Stimulated activated CD8-positive, alpha-beta memory T cell treated with anti-CD3 and anti-CD28 coated beads, Interleukin-12 subunit alpha, Interleukin-12 subunit beta, amount 100 ng/mL, for 1 hour (primary cell): ENCODE measurements at regions not wholly inside any gene's neighbourhood (a gene's known extent, or its start where the extent isn't known, plus 50 kb on each side); places are given as distances from the start of the nearest gene placed in this dataset.
"Not testable (repeated sequence)": the region's sequence is repeated elsewhere in the genome, so short reads cannot be mapped to it uniquely, and the experiment has no call there.

Experiments
- DNase-seq: peaks from one replicate; pipeline ENCODE4 v3.0.0-alpha.2; 2020; ENCODE audit warnings: low read depth

GRCh38 chrX:106220177-106220576, 52.1 kb downstream of the PWWP3B start:
- no peak for DNase-seq

GRCh38 chrX:106243376-106243775, 75.3 kb downstream of the PWWP3B start:
- DNase-seq = no peak

GRCh38 chrX:106246511-106246910, 78.4 kb downstream of the PWWP3B start:
- no peak for DNase-seq

- DNase-seq = no peak
Measured at GRCh38 chrX:106247162-106247561, 79.1 kb downstream of the PWWP3B start.

GRCh38 chrX:106249706-106250379, 81.7 kb downstream of the PWWP3B start:
- no peak for DNase-seq

- no peak for DNase-seq
Measured at GRCh38 chrX:106263817-106264216, 95.7 kb downstream of the PWWP3B start.

GRCh38 chrX:106273947-106274587, 106.0 kb downstream of the PWWP3B start:
- not testable (repeated sequence) for DNase-seq

GRCh38 chrX:106275172-106275571, 107.1 kb downstream of the PWWP3B start:
- DNase-seq = not testable (repeated sequence)

GRCh38 chrX:106278951-106279350, 110.8 kb downstream of the PWWP3B start:
- no peak for DNase-seq

GRCh38 chrX:106281383-106281782, 113.3 kb downstream of the PWWP3B start:
- no peak for DNase-seq

- DNase-seq = no peak
Measured at GRCh38 chrX:106283841-106284240, 115.7 kb downstream of the PWWP3B start.

GRCh38 chrX:106284431-106285025, 116.4 kb downstream of the PWWP3B start:
- no peak for DNase-seq

- no peak for DNase-seq
Measured at GRCh38 chrX:106286053-106286650, 118.0 kb downstream of the PWWP3B start.

- not testable (repeated sequence) for DNase-seq
Measured at GRCh38 chrX:106290778-106291177, 122.7 kb downstream of the PWWP3B start.

GRCh38 chrX:106291779-106292390, 123.8 kb downstream of the PWWP3B start:
- not testable (repeated sequence) for DNase-seq

GRCh38 chrX:106300239-106300638, 132.1 kb downstream of the PWWP3B start:
- no peak for DNase-seq

GRCh38 chrX:106300656-106301055, 132.6 kb downstream of the PWWP3B start:
- DNase-seq = no peak

- DNase-seq = no peak
Measured at GRCh38 chrX:106302304-106302703, 134.2 kb downstream of the PWWP3B start.

- no peak for DNase-seq
Measured at GRCh38 chrX:106306391-106306947, 138.4 kb downstream of the PWWP3B start.

GRCh38 chrX:106323357-106323756, 155.3 kb downstream of the PWWP3B start:
- DNase-seq = no peak

- DNase-seq = no peak
Measured at GRCh38 chrX:106331606-106332005, 163.5 kb downstream of the PWWP3B start.

GRCh38 chrX:106341823-106342222, 173.7 kb downstream of the PWWP3B start:
- DNase-seq = no peak
